T-helper 2 cell (primary cell): ENCODE measurements at regions not wholly inside any gene's neighbourhood (a gene's known extent, or its start where the extent isn't known, plus 50 kb on each side); places are given as distances from the start of the nearest gene placed in this dataset.
"Not testable (repeated sequence)": the region's sequence is repeated elsewhere in the genome, so short reads cannot be mapped to it uniquely, and the experiment has no call there.

ENCODE experiments used
- DNase-seq, 5 experiments: peaks; one replicate each; pipeline versions ENCODE4 v3.0.0 to v3.0.0-alpha.2; 2012 to 2022

GRCh38 chr13:21263909-21264308, 87.5 kb downstream of the MRPL57 start:
- DNase-seq: not testable (repeated sequence)

GRCh38 chr13:21268485-21268884, 92.0 kb downstream of the MRPL57 start:
- DNase-seq: not testable (repeated sequence)

GRCh38 chr13:21272439-21272838, 96.0 kb downstream of the MRPL57 start:
- not testable (repeated sequence) for DNase-seq

GRCh38 chr13:21274457-21274856, 98.0 kb downstream of the MRPL57 start:
- DNase-seq: not testable (repeated sequence)

GRCh38 chr13:21282065-21282464, 105.6 kb downstream of the MRPL57 start:
- DNase-seq: no peak

- DNase-seq: no peak
Measured at GRCh38 chr13:21287331-21287907, 111.0 kb downstream of the MRPL57 start.

- DNase-seq: no peak
Measured at GRCh38 chr13:21289475-21289874, 113.0 kb downstream of the MRPL57 start.

GRCh38 chr13:21290442-21291002, 114.1 kb downstream of the MRPL57 start:
- peak in 1 of 5 experiments; percentile 58 for DNase-seq

GRCh38 chr13:21291840-21292239, 115.4 kb downstream of the MRPL57 start:
- no peak for DNase-seq

- DNase-seq: peak in 2 of 5 experiments; percentile 7 to 32
Measured at GRCh38 chr13:21296991-21297390, 120.5 kb downstream of the MRPL57 start.

GRCh38 chr13:21297447-21297846, 121.0 kb downstream of the MRPL57 start:
- no peak for DNase-seq

- DNase-seq: peak; percentile 65 to 94 (median 77)
Measured at GRCh38 chr13:21297914-21298831, 121.7 kb downstream of the MRPL57 start.

- DNase-seq: no peak
Measured at GRCh38 chr13:21304256-21304655, 127.8 kb downstream of the MRPL57 start.

GRCh38 chr13:21306300-21307073, 130.0 kb downstream of the MRPL57 start:
- DNase-seq: not testable (repeated sequence)

GRCh38 chr13:21307158-21307557, 130.7 kb downstream of the MRPL57 start:
- DNase-seq: not testable (repeated sequence)

- no peak for DNase-seq
Measured at GRCh38 chr13:21308906-21309305, 132.4 kb downstream of the MRPL57 start.

GRCh38 chr13:21309542-21310172, 133.2 kb downstream of the MRPL57 start:
- DNase-seq: no peak

GRCh38 chr13:21310220-21310619, 133.8 kb downstream of the MRPL57 start:
- no peak for DNase-seq

GRCh38 chr13:21314976-21315375, 138.5 kb downstream of the MRPL57 start:
- DNase-seq: not testable (repeated sequence)

- DNase-seq: no peak
Measured at GRCh38 chr13:21316376-21316775, 139.9 kb downstream of the MRPL57 start.

- DNase-seq: no peak
Measured at GRCh38 chr13:21318891-21319532, 140.1 kb downstream of the ZDHHC20 start.
